K562 (cell line): ENCODE measurements at regions not wholly inside any gene's neighbourhood (a gene's known extent, or its start where the extent isn't known, plus 50 kb on each side); places are given as distances from the start of the nearest gene placed in this dataset.

Source experiments
- ATAC-seq: fragments of 200-7000 bp; cut with Tn5 transposase; 3 replicates; pipeline ENCODE4 v1.9.1; 2020; ENCODE audit warnings: moderate library complexity
- BruUV-seq: library from RNA; stranded (reverse); fragments of 400-500 nt; replicated peaks from 2 replicates; lab custom pipeline; 2021; lab: Mats Ljungman, UMichigan
- CTCF ChIA-PET: fragments of 300-600 bp; formaldehyde crosslinking; extraction: SDS; loops from one replicate; lab custom pipeline; 2021; ENCODE audit warnings: low intra/inter-chr PET ratio; lab: Yijun Ruan, JAX
- POLR2A ChIA-PET: fragments of 300-600, 350-650 bp; sonication (Branson Sonifier 250); formaldehyde crosslinking; extraction: SDS; loops from one replicate; lab custom pipeline; 2021; ENCODE audit warnings: antibody characterized with exemption, inconsistent platforms; lab: Yijun Ruan, JAX
- DNase-seq, 4 experiments: peaks; one replicate each; pipeline versions ENCODE4 v3.0.0 to v3.0.0-alpha.2; 2011 to 2018; ENCODE audit warnings: low spot score in 3 of 4, mixed read lengths in 3 of 4; ENCODE audit errors: extremely low read depth in 1 of 4
- FAIRE-seq: peaks from 2 replicates; lab custom pipeline; 2011; peaks lifted over from hg19 to GRCh38; lab: Jason Lieb, UNC
- H2AFZ ChIP-seq: 2 replicates; pipeline ENCODE4 v1.6.0; 2011; ENCODE audit warnings: low read depth, low read length, control low read depth, inconsistent platforms
- H3K27ac ChIP-seq: fragments of 200-600 bp; 3 replicates; pipeline ENCODE4 v1.8.0; 2011; ENCODE audit warnings: low read depth, mild to moderate bottlenecking, control low read depth, inconsistent platforms, low read length, moderate library complexity, mixed read lengths; ENCODE audit errors: extremely low read depth
- H3K27me3 ChIP-seq, 2 experiments: fragments of 300-600 bp in 1 of 2; 2 replicates in 1 of 2; 3 replicates in 1 of 2; pipeline versions ENCODE4 v1.6.0 to v1.8.0; 2011; ENCODE audit warnings: inconsistent platforms in 2 of 2, low read length in 2 of 2, mild to moderate bottlenecking in 1 of 2, mixed read lengths in 1 of 2, moderate library complexity in 1 of 2; ENCODE audit not compliant: control insufficient read depth in 2 of 2, insufficient read depth in 2 of 2
- H3K36me3 ChIP-seq: fragments of 300-600 bp; 3 replicates; pipeline ENCODE4 v1.8.0; 2011; ENCODE audit warnings: mild to moderate bottlenecking, low read length, inconsistent platforms; ENCODE audit not compliant: control insufficient read depth, insufficient read depth
- H3K4me1 ChIP-seq, 2 experiments: fragments of 200-600 bp in 1 of 2; replicated peaks in 1 of 2; 2 replicates in 1 of 2; 3 replicates in 1 of 2; pipeline versions ENCODE4 v1.5.1 to v1.8.0; 2011; ENCODE audit warnings: inconsistent platforms in 2 of 2, low read length in 2 of 2, mild to moderate bottlenecking in 1 of 2, mixed read lengths in 1 of 2, moderate library complexity in 1 of 2; ENCODE audit not compliant: control insufficient read depth in 2 of 2, insufficient read depth in 2 of 2
- H3K4me2 ChIP-seq: 2 replicates; pipeline ENCODE4 v1.6.1; 2011; ENCODE audit warnings: low read length, control low read depth, inconsistent platforms, mixed read lengths; ENCODE audit not compliant: insufficient read depth
- H3K4me3 ChIP-seq: fragments of 200-600 bp; sonication (generic), shearing (Covaris generic); 2 replicates; pipeline ENCODE4 v1.5.1; 2016; ENCODE audit warnings: control low read depth, inconsistent platforms
- H3K79me2 ChIP-seq: fragments of 200-600 bp; 3 replicates; pipeline ENCODE4 v1.8.0; 2011; ENCODE audit warnings: low read length, inconsistent platforms; ENCODE audit not compliant: control insufficient read depth, insufficient read depth
- H3K9ac ChIP-seq, 2 experiments: 2 replicates each; pipeline versions ENCODE4 v1.6.0 to v1.6.1; 2011; ENCODE audit warnings: low read depth in 2 of 2, low read length in 2 of 2, control low read depth in 1 of 2, inconsistent platforms in 1 of 2, mild to moderate bottlenecking in 1 of 2, mixed read lengths in 1 of 2; ENCODE audit not compliant: insufficient read depth in 1 of 2
- H3K9me1 ChIP-seq: one replicate; pipeline ENCODE4 v1.6.0; 2011; ENCODE audit warnings: inconsistent platforms, mild to moderate bottlenecking, low read length, moderate library complexity; ENCODE audit not compliant: control insufficient read depth, insufficient read depth
- H3K9me3 ChIP-seq: replicated peaks from 2 replicates; pipeline ENCODE4 v1.5.1; 2011; ENCODE audit warnings: low read depth, low read length, inconsistent platforms; ENCODE audit not compliant: control insufficient read depth, insufficient read depth
- H4K20me1 ChIP-seq: replicated peaks from 2 replicates; pipeline ENCODE4 v1.6.1; 2011; ENCODE audit warnings: low read length, inconsistent platforms, mixed read lengths; ENCODE audit not compliant: control insufficient read depth, insufficient read depth
- EGR1 ChIP-seq: fragments of 450-650 bp; conservative IDR thresholded peaks from 2 replicates; pipeline ENCODE4 v1.6.1; 2017; ENCODE audit warnings: mild to moderate bottlenecking
- GATAD2B ChIP-seq: fragments of 450-650 bp; IDR thresholded peaks from 2 replicates; pipeline ENCODE4 v1.6.1; 2017; ENCODE audit warnings: mild to moderate bottlenecking, borderline replicate concordance
- HCFC1 ChIP-seq: IDR thresholded peaks from 2 replicates; pipeline ENCODE4 v1.6.1; 2012; ENCODE audit warnings: low read depth, low read length, improper control_type of control experiment
- HMBOX1 ChIP-seq: sonication (generic); IDR thresholded peaks from 2 replicates; pipeline ENCODE4 v1.6.1; 2016
- IRF1 ChIP-seq: sonication (generic); formaldehyde crosslinking; IDR thresholded peaks from 2 replicates; pipeline ENCODE4 v1.8.0; 2022; ENCODE audit warnings: missing genetic modification reagents, mild to moderate bottlenecking, borderline replicate concordance
- KDM1A ChIP-seq, 2 experiments: fragments of 450-650 bp; IDR thresholded peaks; 2 replicates each; pipeline ENCODE4 v1.6.1; 2016; ENCODE audit warnings: mild to moderate bottlenecking in 2 of 2
- MITF ChIP-seq: IDR thresholded peaks from 2 replicates; pipeline ENCODE4 v1.6.1; 2014; ENCODE audit warnings: antibody characterized with exemption
- SNRNP70 ChIP-seq: fragments of 200-400 bp; formaldehyde crosslinking; optimal IDR thresholded peaks from 2 replicates; pipeline ENCODE3; 2017; ENCODE audit warnings: low read depth, low read length
- ZNF609 ChIP-seq: sonication (generic); formaldehyde crosslinking; IDR thresholded peaks from 2 replicates; pipeline ENCODE4 v1.8.1; 2023; ENCODE audit warnings: missing genetic modification reagents, mild to moderate bottlenecking, borderline replicate concordance
- WGBS: fragments of 100-300 bp; shearing (Covaris generic); methylation state at CpG from one replicate; pipeline ENCODE4 v1.1.6; 2016; ENCODE audit warnings: low coverage, mixed read lengths; ENCODE audit not compliant: insufficient coverage; ENCODE audit errors: missing lambda C conversion rate; 5-methylcytosine and 5-hydroxymethylcytosine counted together
- in situ Hi-C: fragments of 300-500 bp; cut with MboI; formaldehyde crosslinking; loops from 4 replicates; pipeline ENCODE4 v1.15.0; 2018; ENCODE audit warnings: inconsistent platforms, mixed read lengths
- intact Hi-C: fragments of 100-400 bp; cut with micrococcal nuclease; formaldehyde crosslinking; loops from 2 replicates; pipeline ENCODE4 v1.14.2; 2022

GRCh38 chr4:135166661-135167060 is 965.1 kb upstream of the PABPC4L start:
- WGBS = 13% methylated on average over 2 of the region's 2 CpGs
- CTCF ChIA-PET = no interaction called here

GRCh38 chr4:135164601-135165000 is 963.0 kb upstream of the PABPC4L start:
- ChIA-PET POLR2A (no interaction called here), CTCF (no interaction called here)
- DNase-seq (no peak), FAIRE-seq (no peak), ATAC-seq (no peak)
- H3K9me1 ChIP-seq = no peaks in the 10 kb centered on the region
- no peak overlapping the region for H3K4me3 ChIP-seq
- no peaks in the 10 kb centered on the region for H3K4me1 ChIP-seq
- no peaks in the 10 kb centered on the region for H3K79me2 ChIP-seq
- in situ Hi-C loops = no loop called here
- no peaks in the 10 kb centered on the region for H4K20me1 ChIP-seq
- intact Hi-C loops = no loop called here
- no peak overlapping the region for H3K9ac ChIP-seq
- H3K4me2 ChIP-seq = no peak overlapping the region
- no TSS peak for BruUV-seq
- H2AFZ ChIP-seq = no peak overlapping the region
- WGBS = under 1% methylated on average over 5 of the region's 5 CpGs
- no peaks in the 10 kb centered on the region for H3K9me3 ChIP-seq
- no peaks in the 10 kb centered on the region for H3K36me3 ChIP-seq
- no peak overlapping the region for H3K27ac ChIP-seq
- H3K27me3 ChIP-seq = no peaks in the 10 kb centered on the region
- TF ChIP-seq IRF1 (CRISPR knock-in tag) = no peak
- TF ChIP-seq HMBOX1 = no peak
- TF ChIP-seq GATAD2B = no peak
- no peak for TF ChIP-seq SNRNP70
- no peak for TF ChIP-seq ZNF609 (CRISPR knock-in tag)
- no peak for TF ChIP-seq MITF
- no peak for TF ChIP-seq HCFC1
- TF ChIP-seq EGR1 = no peak

More at GRCh38 chr4:135166661-135167060, 965.1 kb upstream of the PABPC4L start:
- no peak overlapping the region for H3K27ac ChIP-seq
- no peaks in the 10 kb centered on the region for H3K79me2 ChIP-seq
- H3K27me3 ChIP-seq = no peaks in the 10 kb centered on the region
- no peaks in the 10 kb centered on the region for H4K20me1 ChIP-seq
- in situ Hi-C loops = no loop called here
- H3K4me1 ChIP-seq = no peaks in the 10 kb centered on the region
- intact Hi-C loops = no loop called here
- H3K4me3 ChIP-seq = no peak overlapping the region
- no peak for TF ChIP-seq KDM1A (IDR thresholded peaks at IDR 0.05)
- H3K4me2 ChIP-seq = no peak overlapping the region
- H2AFZ ChIP-seq = no peak overlapping the region
- no peaks in the 10 kb centered on the region for H3K9me1 ChIP-seq
- no peak for FAIRE-seq
- no peaks in the 10 kb centered on the region for H3K9me3 ChIP-seq
- DNase-seq = no peak
- POLR2A ChIA-PET = no interaction called here
- BruUV-seq = no TSS peak
- no peak overlapping the region for H3K9ac ChIP-seq
- no peaks in the 10 kb centered on the region for H3K36me3 ChIP-seq
- ATAC-seq = no peak
